HUES48 (cell line): ENCODE measurements at regions not wholly inside any gene's neighbourhood (a gene's known extent, or its start where the extent isn't known, plus 50 kb on each side); places are given as distances from the start of the nearest gene placed in this dataset.

Experiments used
- H3K27ac ChIP-seq: one replicate; pipeline ENCODE4 v1.7.0; 2013; ENCODE audit warnings: low read depth, low read length, inconsistent platforms
- H3K27me3 ChIP-seq: 2 replicates; pipeline ENCODE4 v1.6.1; 2013; ENCODE audit warnings: mild to moderate bottlenecking, low read length; ENCODE audit not compliant: control insufficient read depth, insufficient read depth
- H3K36me3 ChIP-seq: 2 replicates; pipeline ENCODE4 v1.6.1; 2013; ENCODE audit warnings: low read length; ENCODE audit not compliant: control insufficient read depth, insufficient read depth
- H3K4me1 ChIP-seq: 2 replicates; pipeline ENCODE4 v1.6.1; 2013; ENCODE audit warnings: mild to moderate bottlenecking, low read length; ENCODE audit not compliant: control insufficient read depth, insufficient read depth
- H3K4me3 ChIP-seq: 2 replicates; pipeline ENCODE4 v1.5.1; 2013; ENCODE audit warnings: mild to moderate bottlenecking, low read depth, low read length
- H3K9ac ChIP-seq: 2 replicates; pipeline ENCODE4 v1.6.1; 2013; ENCODE audit warnings: mild to moderate bottlenecking, low read depth, low read length, moderate library complexity
- H3K9me3 ChIP-seq: 2 replicates; pipeline ENCODE4 v1.6.1; 2013; ENCODE audit warnings: low read length; ENCODE audit not compliant: control insufficient read depth, insufficient read depth

DNA sequence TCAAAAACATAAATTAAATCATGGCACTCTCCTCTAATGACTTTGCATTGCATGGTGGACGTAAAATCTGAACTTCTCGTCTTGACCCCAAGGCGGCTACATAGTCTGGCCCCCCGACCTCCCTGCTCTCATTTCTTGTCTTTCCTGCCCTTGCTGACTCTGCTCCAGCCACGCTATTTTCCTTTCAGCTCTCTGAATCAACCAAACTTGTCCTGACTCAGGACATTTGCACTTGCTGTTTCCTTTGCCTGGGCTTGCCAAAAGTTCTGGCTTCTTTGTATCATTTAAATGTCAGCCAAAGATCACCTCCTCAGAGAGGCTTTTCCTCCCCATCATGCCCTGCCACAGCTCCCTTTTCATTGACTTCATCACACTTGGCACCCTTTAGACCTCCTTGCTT is 107.7 kb upstream of the NFE2L3 start:
- H3K27me3 ChIP-seq: no peaks in the 10 kb centered on the region
- no peak overlapping the region for H3K4me3 ChIP-seq
- H3K27ac ChIP-seq: no peak overlapping the region
- H3K4me1 ChIP-seq: no peaks in the 10 kb centered on the region
- H3K9me3 ChIP-seq: no peaks in the 10 kb centered on the region
- H3K36me3 ChIP-seq: no peaks in the 10 kb centered on the region
- no peak overlapping the region for H3K9ac ChIP-seq

- H3K27me3 ChIP-seq: no peaks in the 10 kb centered on the region
- no peak overlapping the region for H3K4me3 ChIP-seq
- no peaks in the 10 kb centered on the region for H3K9me3 ChIP-seq
- H3K4me1 ChIP-seq: no peaks in the 10 kb centered on the region
- H3K9ac ChIP-seq: no peak overlapping the region
- H3K27ac ChIP-seq: no peak overlapping the region
- no peaks in the 10 kb centered on the region for H3K36me3 ChIP-seq
Measured at GRCh38 chr7:26046150-26046549, 105.8 kb upstream of the NFE2L3 start.

- H3K9me3 ChIP-seq: no peaks in the 10 kb centered on the region
- H3K4me1 ChIP-seq: no peaks in the 10 kb centered on the region
- H3K27ac ChIP-seq: no peak overlapping the region
- no peaks in the 10 kb centered on the region for H3K36me3 ChIP-seq
- H3K4me3 ChIP-seq: no peak overlapping the region
- H3K9ac ChIP-seq: no peak overlapping the region
- no peaks in the 10 kb centered on the region for H3K27me3 ChIP-seq
Measured at GRCh38 chr7:26046878-26047277, 105.1 kb upstream of the NFE2L3 start.

DNA sequence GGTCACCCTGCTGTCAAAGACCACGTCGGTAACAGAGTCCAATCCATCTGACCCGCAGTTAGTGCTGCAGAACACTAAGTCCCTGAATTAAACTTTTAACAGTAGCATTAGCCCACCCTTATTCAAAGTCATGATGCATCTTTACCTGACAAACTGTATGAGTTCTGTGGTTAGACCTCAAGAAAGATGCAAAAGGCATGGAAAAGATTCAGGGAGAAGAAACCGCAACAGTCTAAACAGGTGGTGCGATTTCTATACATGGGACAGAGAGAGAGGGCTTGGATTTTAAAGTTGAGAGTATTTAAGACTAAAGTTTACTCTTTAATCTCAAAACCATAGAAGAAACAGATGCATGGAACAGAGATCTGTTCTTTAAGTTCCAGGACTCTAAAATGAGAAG is 103.3 kb upstream of the NFE2L3 start:
- Histone ChIP-seq H3K9me3 (no peaks in the 10 kb centered on the region), H3K27ac (no peak overlapping the region), H3K4me1 (no peaks in the 10 kb centered on the region), H3K36me3 (no peaks in the 10 kb centered on the region), H3K4me3 (no peak overlapping the region), H3K9ac (no peak overlapping the region), H3K27me3 (no peaks in the 10 kb centered on the region)

DNA sequence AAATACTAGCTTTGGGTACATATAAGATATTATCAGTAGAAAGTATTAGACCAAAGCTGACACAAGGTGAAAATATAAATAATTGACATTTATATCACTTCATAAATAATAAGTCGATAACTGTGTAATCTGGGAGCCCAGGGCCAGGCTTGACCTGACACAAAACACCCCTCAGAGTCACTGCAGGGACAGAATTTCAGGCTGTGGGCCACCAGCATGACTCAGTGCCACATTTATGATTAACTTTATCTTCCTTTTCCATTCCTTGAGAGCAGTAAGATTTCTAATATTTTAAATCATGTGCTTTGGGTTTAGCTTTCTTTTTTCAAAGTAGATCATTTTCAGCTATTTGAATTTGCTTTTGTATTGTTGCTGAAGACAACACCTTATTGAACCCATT is 102.9 kb upstream of the NFE2L3 start:
- Histone ChIP-seq H3K9me3 (no peaks in the 10 kb centered on the region), H3K9ac (no peak overlapping the region), H3K27ac (no peak overlapping the region), H3K4me1 (no peaks in the 10 kb centered on the region), H3K4me3 (no peak overlapping the region), H3K27me3 (no peaks in the 10 kb centered on the region), H3K36me3 (no peaks in the 10 kb centered on the region)

- Histone ChIP-seq H3K4me1 (no peaks in the 10 kb centered on the region), H3K4me3 (no peak overlapping the region), H3K9ac (no peak overlapping the region), H3K36me3 (no peaks in the 10 kb centered on the region), H3K27me3 (no peaks in the 10 kb centered on the region), H3K9me3 (no peaks in the 10 kb centered on the region), H3K27ac (no peak overlapping the region)
Measured at GRCh38 chr7:26051021-26051420, 101.0 kb upstream of the NFE2L3 start.

DNA sequence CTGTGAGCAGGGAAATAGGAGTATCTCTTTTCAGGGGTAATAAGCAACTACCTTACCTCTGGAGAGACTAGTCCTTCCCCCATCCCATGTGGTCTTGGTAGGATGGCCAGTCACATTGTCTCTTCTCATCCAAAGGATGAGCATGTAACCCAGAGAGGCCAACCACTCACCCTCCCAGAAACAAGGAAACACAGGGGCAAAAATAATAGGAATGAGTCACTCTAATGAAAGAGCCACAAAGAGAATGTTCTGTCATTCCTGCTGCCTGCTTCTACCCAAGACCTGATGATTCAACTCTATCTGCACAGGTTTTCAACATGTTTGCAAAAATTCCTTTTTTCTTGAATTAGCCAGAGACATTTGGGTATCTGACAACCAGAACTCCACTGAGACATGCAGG is 99.3 kb upstream of the NFE2L3 start:
- Histone ChIP-seq H3K27ac (no peak overlapping the region), H3K27me3 (no peaks in the 10 kb centered on the region), H3K9me3 (no peaks in the 10 kb centered on the region), H3K36me3 (no peaks in the 10 kb centered on the region), H3K9ac (no peak overlapping the region), H3K4me3 (no peak overlapping the region), H3K4me1 (no peaks in the 10 kb centered on the region)

- no peaks in the 10 kb centered on the region for H3K27me3 ChIP-seq
- no peak overlapping the region for H3K27ac ChIP-seq
- no peaks in the 10 kb centered on the region for H3K4me1 ChIP-seq
- no peaks in the 10 kb centered on the region for H3K36me3 ChIP-seq
- no peak overlapping the region for H3K4me3 ChIP-seq
- H3K9me3 ChIP-seq: no peaks in the 10 kb centered on the region
- no peak overlapping the region for H3K9ac ChIP-seq
Measured at GRCh38 chr7:26054386-26054785, 97.6 kb upstream of the NFE2L3 start.

DNA sequence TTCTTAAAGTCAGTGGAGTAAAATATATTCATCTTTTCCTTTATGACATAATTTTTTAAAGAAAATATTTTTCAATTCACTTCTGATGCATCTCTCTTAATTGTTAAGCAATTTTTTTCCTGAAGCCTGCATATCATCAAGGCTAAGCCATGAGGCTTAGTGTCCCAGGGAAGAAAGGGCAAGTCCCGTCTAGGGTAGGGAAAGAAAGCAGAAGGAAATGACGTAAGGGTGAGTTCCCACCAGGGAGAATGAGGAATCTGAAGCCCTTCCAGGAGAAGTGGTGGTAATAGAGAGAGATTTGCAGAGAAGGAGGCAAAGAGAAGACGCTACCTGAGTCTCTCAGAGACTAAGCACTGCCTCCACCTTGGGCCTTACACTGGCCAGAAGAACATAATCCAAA is 96.8 kb upstream of the NFE2L3 start:
- no peaks in the 10 kb centered on the region for H3K36me3 ChIP-seq
- no peaks in the 10 kb centered on the region for H3K27me3 ChIP-seq
- no peak overlapping the region for H3K27ac ChIP-seq
- no peaks in the 10 kb centered on the region for H3K4me1 ChIP-seq
- no peaks in the 10 kb centered on the region for H3K9me3 ChIP-seq
- H3K4me3 ChIP-seq: no peak overlapping the region
- H3K9ac ChIP-seq: no peak overlapping the region

DNA sequence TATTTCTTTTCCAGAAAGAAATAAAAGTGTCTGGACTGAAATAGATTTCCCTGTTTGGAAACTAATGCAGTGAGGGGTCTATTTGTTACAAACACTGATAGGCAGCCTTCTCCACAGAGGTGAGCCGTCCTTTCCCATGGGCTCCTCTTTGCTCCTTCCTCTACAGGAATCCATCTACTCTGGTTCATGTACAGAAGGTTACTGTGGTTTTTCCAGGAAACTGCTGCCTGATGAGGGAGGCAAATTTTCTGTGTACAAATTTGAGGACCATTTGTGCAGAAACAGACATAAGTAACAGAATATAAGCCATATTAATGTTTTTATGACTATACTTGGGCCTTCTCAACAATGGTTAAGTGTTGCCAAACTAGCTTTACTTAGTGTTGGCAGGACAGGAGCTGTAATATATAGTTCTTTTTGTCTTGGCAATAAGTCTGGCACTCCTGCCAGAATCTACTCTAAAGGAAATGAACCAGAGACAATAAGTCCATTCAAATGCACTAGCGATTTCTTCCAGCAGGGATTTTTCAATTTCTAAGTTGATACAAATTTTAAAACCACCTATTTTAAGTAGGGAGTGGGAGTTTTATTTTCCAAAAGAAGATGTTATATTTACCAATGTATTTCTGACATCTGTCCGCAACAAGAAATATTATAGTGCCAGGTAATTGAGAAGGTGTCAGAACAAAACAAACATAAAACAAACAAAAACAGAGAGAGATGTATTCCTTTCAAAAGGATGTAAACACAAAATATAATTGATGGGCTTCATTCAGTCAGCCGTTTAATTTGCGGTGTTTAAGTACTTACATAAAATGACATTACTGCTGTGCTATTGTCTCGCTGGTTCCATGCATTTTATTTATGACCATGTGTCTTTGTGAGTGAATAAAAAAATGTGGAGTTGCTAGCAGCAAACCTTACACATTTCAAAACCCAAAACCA is 91.0 kb upstream of the NFE2L3 start:
- H3K27ac ChIP-seq: no peak overlapping the region
- peaks cover 9% of the 10 kb centered on the region for H3K4me1 ChIP-seq
- H3K36me3 ChIP-seq: no peaks in the 10 kb centered on the region
- no peaks in the 10 kb centered on the region for H3K27me3 ChIP-seq
- H3K4me3 ChIP-seq: no peak overlapping the region
- no peak overlapping the region for H3K9ac ChIP-seq
- H3K9me3 ChIP-seq: no peaks in the 10 kb centered on the region

DNA sequence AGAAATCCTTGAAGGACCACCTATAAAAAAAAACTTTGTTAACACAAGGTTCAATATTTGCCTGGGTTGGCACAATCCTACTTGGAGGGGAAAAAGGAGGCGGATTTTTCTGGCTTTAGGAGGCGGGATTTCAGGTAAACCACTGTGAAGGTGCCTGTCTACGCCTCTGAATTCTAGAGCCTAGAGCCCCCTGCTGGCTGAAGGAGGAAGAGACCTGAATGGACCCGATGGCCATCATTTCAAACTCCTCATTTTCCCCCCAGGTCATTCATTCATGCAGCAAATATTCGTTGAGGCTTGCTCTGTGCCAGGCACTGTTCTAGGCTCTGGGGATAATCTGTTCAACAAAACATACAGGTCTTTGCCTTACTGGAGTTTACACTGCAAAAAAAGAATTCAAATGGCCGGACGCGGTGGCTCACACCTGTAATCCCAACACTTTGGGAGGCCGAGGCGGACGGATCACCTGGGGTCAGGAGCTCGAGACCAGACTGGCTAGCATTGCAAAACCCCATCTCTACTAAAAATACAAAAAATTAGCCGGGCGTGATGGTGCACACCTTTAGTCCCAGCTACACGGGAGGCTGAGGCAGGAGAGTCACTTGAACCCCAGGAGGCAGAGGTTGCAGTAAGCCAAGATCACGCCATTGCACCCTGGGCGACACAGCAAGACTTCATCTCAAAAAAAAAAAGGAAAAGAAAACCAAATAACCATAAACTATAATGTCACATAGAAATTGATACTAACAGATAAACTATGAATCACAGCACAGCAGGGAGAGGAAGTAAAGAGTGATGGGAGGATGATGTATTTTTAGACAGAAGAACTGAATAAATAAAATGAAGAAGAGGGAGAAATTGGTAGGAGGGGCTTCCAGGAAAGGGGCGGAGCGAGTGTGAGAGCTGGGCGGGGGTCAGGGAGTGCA is 90.1 kb upstream of the NFE2L3 start:
- H3K27ac ChIP-seq: no peak overlapping the region
- H3K4me1 ChIP-seq: peaks cover 9% of the 10 kb centered on the region
- no peaks in the 10 kb centered on the region for H3K36me3 ChIP-seq
- H3K27me3 ChIP-seq: no peaks in the 10 kb centered on the region
- H3K4me3 ChIP-seq: no peak overlapping the region
- H3K9ac ChIP-seq: no peak overlapping the region
- H3K9me3 ChIP-seq: no peaks in the 10 kb centered on the region
